ENCODE measurements at regions not wholly inside any gene's neighbourhood (a gene's known extent, or its start where the extent isn't known, plus 50 kb on each side); places are given as distances from the start of the nearest gene placed in this dataset.
A peak's percentile ranks its signal among the peaks of the same experiment; 100 is the strongest.

DNA sequence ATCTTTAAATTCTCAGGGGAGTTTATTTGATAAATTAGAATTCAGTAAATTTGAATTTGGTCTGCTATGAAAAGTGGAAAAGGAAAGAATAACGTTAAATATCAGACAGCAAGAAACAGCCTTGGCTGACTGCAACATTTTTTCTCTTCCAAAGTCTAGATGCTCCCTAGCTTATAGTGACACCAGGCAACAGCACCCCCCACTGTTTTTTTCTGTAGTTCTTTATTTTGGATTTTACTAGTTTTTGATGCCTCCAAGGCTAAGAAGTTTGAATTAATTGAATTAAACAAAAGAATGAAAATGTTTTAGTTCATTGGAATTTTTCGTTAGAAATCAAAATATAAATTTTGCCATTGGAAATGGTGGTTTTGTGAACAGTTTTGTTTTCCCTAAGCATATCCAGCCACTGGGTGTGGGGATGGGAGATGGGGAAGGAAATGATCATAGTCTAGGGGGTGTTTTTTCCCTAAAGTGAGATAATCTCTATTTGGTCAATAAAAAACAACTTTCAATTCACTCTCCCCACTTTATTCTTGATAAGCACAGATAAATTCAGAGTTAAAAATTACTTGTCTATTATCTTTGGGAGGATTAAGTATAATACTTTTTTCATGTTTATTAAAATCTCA is 199.3 kb upstream of the CD180 start:
- TF ChIP-seq POLR2A (IDR thresholded peaks at IDR 0.05), result no peak
- TF ChIP-seq, protein P1, sequence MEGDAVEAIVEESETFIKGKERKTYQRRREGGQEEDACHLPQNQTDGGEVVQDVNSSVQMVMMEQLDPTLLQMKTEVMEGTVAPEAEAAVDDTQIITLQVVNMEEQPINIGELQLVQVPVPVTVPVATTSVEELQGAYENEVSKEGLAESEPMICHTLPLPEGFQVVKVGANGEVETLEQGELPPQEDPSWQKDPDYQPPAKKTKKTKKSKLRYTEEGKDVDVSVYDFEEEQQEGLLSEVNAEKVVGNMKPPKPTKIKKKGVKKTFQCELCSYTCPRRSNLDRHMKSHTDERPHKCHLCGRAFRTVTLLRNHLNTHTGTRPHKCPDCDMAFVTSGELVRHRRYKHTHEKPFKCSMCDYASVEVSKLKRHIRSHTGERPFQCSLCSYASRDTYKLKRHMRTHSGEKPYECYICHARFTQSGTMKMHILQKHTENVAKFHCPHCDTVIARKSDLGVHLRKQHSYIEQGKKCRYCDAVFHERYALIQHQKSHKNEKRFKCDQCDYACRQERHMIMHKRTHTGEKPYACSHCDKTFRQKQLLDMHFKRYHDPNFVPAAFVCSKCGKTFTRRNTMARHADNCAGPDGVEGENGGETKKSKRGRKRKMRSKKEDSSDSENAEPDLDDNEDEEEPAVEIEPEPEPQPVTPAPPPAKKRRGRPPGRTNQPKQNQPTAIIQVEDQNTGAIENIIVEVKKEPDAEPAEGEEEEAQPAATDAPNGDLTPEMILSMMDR (IDR thresholded peaks at IDR 0.05), result peak in 1 of 3 donors; percentile 33
